Heart left ventricle (tissue), 16 donors: ENCODE measurements at regions not wholly inside any gene's neighbourhood (a gene's known extent, or its start where the extent isn't known, plus 50 kb on each side); places are given as distances from the start of the nearest gene placed in this dataset.

ENCODE experiments used
- ATAC-seq, 4 donors: fragments of 200-7000 bp; cut with Tn5 transposase; one replicate each; pipeline ENCODE4 v1.9.1; 2020 to 2022; ENCODE audit warnings: moderate library complexity in 4 of 4, mild to moderate bottlenecking in 3 of 4, moderate number of reproducible peaks in 1 of 4
- DNase-seq, 5 donors: peaks; one replicate each; pipeline ENCODE4 v3.0.0-alpha.2; 2020
- H3K27ac ChIP-seq, 12 donors: fragments of 200-600 bp; sonication (generic) in 4 of 12; one replicate each; pipeline versions ENCODE4 v1.5.0 to v1.8.0; 2016 to 2022; ENCODE audit warnings: mild to moderate bottlenecking in 2 of 12
- H3K27me3 ChIP-seq, 9 donors: fragments of 200-600 bp; sonication (generic) in 2 of 9; one replicate each; pipeline versions ENCODE4 v1.5.1 to v1.8.0; 2016 to 2022; ENCODE audit warnings: mild to moderate bottlenecking in 3 of 9
- H3K36me3 ChIP-seq, 9 donors: fragments of 200-600 bp; sonication (generic) in 2 of 9; one replicate each; pipeline versions ENCODE4 v1.5.0 to v1.8.0; 2018 to 2022; ENCODE audit warnings: mild to moderate bottlenecking in 2 of 9
- H3K4me1 ChIP-seq, 12 donors: fragments of 200-600 bp; sonication (generic) in 4 of 12; one replicate each; pipeline versions ENCODE4 v1.5.0 to v1.8.0; 2016 to 2022; ENCODE audit warnings: mild to moderate bottlenecking in 3 of 12
- H3K4me3 ChIP-seq, 12 donors: fragments of 200-600 bp; sonication (generic) in 4 of 12; one replicate each; pipeline versions ENCODE4 v1.5.0 to v1.8.0; 2017 to 2022; ENCODE audit warnings: mild to moderate bottlenecking in 9 of 12, moderate library complexity in 4 of 12
- H3K9me3 ChIP-seq, 12 donors: fragments of 200-600 bp; sonication (generic) in 4 of 12; one replicate each; pipeline versions ENCODE4 v1.5.0 to v1.8.0; 2016 to 2022; ENCODE audit warnings: mild to moderate bottlenecking in 1 of 12
- POLR2A ChIP-seq, 2 donors: fragments of 450-650 bp; IDR thresholded peaks; one replicate each; pipeline ENCODE4 v1.6.1; 2017; ENCODE audit warnings: antibody characterized with exemption in 2 of 2, mild to moderate bottlenecking in 2 of 2, moderate library complexity in 2 of 2
- WGBS, 4 donors: extraction: QIAGEN DNeasy Blood & Tissue Kit in 2 of 4; methylation state at CpG; one replicate each; pipeline versions ENCODE4 v1.1.5 to v1.1.7; 2013 to 2018; 5-methylcytosine and 5-hydroxymethylcytosine counted together
- intact Hi-C, 10 donors: fragments of 100-400 bp; cut with DNase I; formaldehyde crosslinking; loops; one replicate each; pipeline versions ENCODE4 v1.11.1 to v1.14.2; 2022
- TF ChIP-seq, protein P1 (sequence below), 12 donors: fragments of 200-600 bp; sonication (generic) in 4 of 12; IDR thresholded peaks; one replicate each; pipeline versions ENCODE4 v1.5.0 to v1.8.0; 2018 to 2022; ENCODE audit warnings: antibody characterized with exemption in 12 of 12, mild to moderate bottlenecking in 5 of 12
- donor health status: ischemic (EF 13 %, LVEDD 7.1; RV severe dilation, severe dysfunction).
- donor health status: healthy with polysubstance abuse.
- donor health status: DM: no; HTN: yes; CAD: no.
- donor health status: DM: no; HTN: no; CAD: no.
- donor health status: ischemic (EF 25% LVEDD 6.9; RV normal size, moderate dysfunction).
- donor health status: ischemic (EF 25% LVEDD 5.7; RV mildly dilated, moderate dysfunction).
- donor health status: healthy.
- donor health status: DM: yes; HTN: yes; CAD: no.
- donor health status: ischemic (EF 35%, LVEDD 5.7; RV mildly dilated, moderate dysfunction).
- donor health status: nonischemic (EF 11% LVEDD 7.7; RV severe dilation, severe dysfunction).
- donor health status: DM: yes; HTN: yes; CAD: no.
- donor health status: PGD.
- donor health status: ischemic (EF 29% LVEDD 5.4; RV normal size, mild dysfunction).
- donor health status: nonischemic (EF 23%, LVEDD 6.1; RV moderate dilation, normal function).

DNA sequence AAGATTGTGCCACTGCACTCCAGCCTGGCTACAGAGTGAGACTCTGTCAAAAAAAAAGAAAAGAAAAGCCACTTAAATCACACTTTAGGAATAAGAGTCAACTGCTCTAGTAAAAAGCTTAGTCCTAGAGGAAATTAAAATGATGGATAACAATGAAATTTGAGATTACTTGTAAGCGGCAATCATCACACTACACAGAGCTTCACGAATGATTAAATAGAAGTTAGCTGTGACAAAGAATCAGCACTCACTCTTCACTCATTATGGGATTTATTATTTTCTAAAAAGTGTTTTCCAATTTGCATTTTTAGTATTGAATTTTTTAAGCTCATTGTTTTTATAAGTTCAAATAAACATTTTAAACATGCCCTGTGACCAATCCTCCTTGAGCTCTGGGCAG lies 718.0 kb downstream of the UTRN start:
- ATAC-seq (no peak), DNase-seq (no peak)
- Histone ChIP-seq H3K36me3 (no peaks in the 10 kb centered on the region), H3K4me1 (no peaks in the 10 kb centered on the region), H3K9me3 (no peaks in the 10 kb centered on the region), H3K4me3 (no peak overlapping the region), H3K27me3 (no peaks in the 10 kb centered on the region), H3K27ac (no peak overlapping the region)
- WGBS, 4 donors = 83 to 94% (median 90%) methylated on average over 2 of the region's 2 CpGs
- intact Hi-C loops = no loop called here
- TF ChIP-seq, protein P1, sequence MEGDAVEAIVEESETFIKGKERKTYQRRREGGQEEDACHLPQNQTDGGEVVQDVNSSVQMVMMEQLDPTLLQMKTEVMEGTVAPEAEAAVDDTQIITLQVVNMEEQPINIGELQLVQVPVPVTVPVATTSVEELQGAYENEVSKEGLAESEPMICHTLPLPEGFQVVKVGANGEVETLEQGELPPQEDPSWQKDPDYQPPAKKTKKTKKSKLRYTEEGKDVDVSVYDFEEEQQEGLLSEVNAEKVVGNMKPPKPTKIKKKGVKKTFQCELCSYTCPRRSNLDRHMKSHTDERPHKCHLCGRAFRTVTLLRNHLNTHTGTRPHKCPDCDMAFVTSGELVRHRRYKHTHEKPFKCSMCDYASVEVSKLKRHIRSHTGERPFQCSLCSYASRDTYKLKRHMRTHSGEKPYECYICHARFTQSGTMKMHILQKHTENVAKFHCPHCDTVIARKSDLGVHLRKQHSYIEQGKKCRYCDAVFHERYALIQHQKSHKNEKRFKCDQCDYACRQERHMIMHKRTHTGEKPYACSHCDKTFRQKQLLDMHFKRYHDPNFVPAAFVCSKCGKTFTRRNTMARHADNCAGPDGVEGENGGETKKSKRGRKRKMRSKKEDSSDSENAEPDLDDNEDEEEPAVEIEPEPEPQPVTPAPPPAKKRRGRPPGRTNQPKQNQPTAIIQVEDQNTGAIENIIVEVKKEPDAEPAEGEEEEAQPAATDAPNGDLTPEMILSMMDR (IDR thresholded peaks at IDR 0.05) = no peak
- no peak for TF ChIP-seq POLR2A (IDR thresholded peaks at IDR 0.05)

DNA sequence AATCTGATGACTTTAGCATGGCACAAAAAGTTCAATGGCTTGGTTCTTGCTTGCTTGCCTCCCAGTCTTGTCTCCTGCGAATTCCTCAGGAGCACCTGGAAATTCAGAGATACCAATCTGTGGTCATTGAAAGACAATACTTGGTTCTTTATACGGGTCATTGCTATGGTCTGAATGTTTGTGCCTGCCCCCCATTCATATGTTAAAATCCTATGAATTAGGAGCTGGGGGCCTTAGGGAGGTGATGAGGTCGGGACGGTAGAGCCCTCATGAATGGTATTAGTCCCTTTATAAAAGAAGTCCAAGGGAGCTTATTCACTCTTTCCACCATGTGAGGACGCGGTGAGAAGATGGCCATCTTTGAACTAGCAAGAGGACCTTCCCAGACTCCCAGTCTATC lies 721.8 kb downstream of the UTRN start:
- H3K9me3 ChIP-seq = no peaks in the 10 kb centered on the region
- TF ChIP-seq, protein P1 (IDR thresholded peaks at IDR 0.05) = no peak
- TF ChIP-seq POLR2A (IDR thresholded peaks at IDR 0.05) = no peak
- no peaks in the 10 kb centered on the region for H3K4me1 ChIP-seq
- no peak overlapping the region for H3K27ac ChIP-seq
- 92 to 95% (median 94%) methylated on average over 6 of the region's 6 CpGs for WGBS, 4 donors
- H3K36me3 ChIP-seq = no peaks in the 10 kb centered on the region
- no peak overlapping the region for H3K4me3 ChIP-seq
- DNase-seq = no peak
- no peaks in the 10 kb centered on the region for H3K27me3 ChIP-seq
- intact Hi-C loops = no loop called here
- ATAC-seq = no peak

DNA sequence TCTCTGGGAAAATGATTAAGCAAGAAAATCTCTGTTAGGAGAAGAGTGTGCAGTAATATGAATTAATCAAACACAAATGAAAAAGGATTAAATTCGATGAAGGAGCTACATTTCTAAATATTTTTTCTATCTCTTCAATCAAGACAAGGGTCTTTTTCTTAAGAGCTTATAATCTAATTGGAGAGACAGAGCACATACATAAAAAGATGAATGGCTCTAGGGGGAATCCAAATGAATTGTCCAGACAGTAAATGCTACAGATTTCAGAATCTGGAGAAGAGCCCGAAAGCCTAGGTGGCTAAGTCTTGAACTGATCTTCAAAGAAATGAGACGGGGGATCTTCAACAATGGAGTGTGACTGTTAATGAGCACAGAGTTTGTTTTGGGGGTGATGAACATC lies 723.6 kb downstream of the UTRN start:
- intact Hi-C loops = no loop called here
- 81 to 88% (median 84%) methylated on average over 3 of the region's 3 CpGs for WGBS, 4 donors
- no peak for DNase-seq
- no peak for ATAC-seq
- no peaks in the 10 kb centered on the region for H3K4me1 ChIP-seq
- H3K9me3 ChIP-seq = no peaks in the 10 kb centered on the region
- TF ChIP-seq, protein P1 (IDR thresholded peaks at IDR 0.05) = no peak
- TF ChIP-seq POLR2A (IDR thresholded peaks at IDR 0.05) = no peak
- H3K4me3 ChIP-seq = no peak overlapping the region
- no peaks in the 10 kb centered on the region for H3K27me3 ChIP-seq
- H3K36me3 ChIP-seq = no peaks in the 10 kb centered on the region
- no peak overlapping the region for H3K27ac ChIP-seq

DNA sequence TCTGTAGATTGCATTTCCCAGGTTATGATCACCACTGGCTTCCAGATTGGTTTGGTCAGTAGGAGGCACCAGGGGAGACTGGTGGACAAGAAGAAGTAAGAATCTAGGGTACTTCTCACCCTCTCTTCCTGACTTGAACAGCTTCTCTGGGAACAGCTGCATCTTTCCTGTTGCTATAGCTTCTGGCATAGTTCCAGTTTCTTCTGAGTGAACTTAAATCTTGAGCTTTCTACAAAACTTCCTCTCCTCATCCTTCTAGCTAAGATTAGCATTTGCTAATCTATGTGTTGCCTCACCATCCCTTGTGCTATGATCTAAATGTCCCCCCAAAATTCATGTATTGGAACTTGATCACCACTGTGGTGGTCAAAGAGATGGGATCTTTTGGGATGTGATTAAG lies 724.6 kb downstream of the UTRN start:
- Histone ChIP-seq H3K4me1 (no peaks in the 10 kb centered on the region), H3K27me3 (no peaks in the 10 kb centered on the region), H3K9me3 (no peaks in the 10 kb centered on the region), H3K27ac (no peak overlapping the region), H3K4me3 (no peak overlapping the region), H3K36me3 (no peaks in the 10 kb centered on the region)
- intact Hi-C loops = no loop called here
- no peak for DNase-seq
- TF ChIP-seq, protein P1 (IDR thresholded peaks at IDR 0.05) = no peak
- no peak for TF ChIP-seq POLR2A (IDR thresholded peaks at IDR 0.05)
- ATAC-seq = no peak
